NOMO-1 treated with DMSO at 0.1 percent for 48 hours (cell line): ENCODE measurements at regions not wholly inside any gene's neighbourhood (a gene's known extent, or its start where the extent isn't known, plus 50 kb on each side); places are given as distances from the start of the nearest gene placed in this dataset.
"Not testable (repeated sequence)": the region's sequence is repeated elsewhere in the genome, so short reads cannot be mapped to it uniquely, and the experiment has no call there.

ENCODE experiments used
- DNase-seq: peaks from one replicate; lab custom pipeline; 2025; ENCODE audit not compliant: unreplicated experiment; lab: John Stamatoyannopoulos, UW

DNA sequence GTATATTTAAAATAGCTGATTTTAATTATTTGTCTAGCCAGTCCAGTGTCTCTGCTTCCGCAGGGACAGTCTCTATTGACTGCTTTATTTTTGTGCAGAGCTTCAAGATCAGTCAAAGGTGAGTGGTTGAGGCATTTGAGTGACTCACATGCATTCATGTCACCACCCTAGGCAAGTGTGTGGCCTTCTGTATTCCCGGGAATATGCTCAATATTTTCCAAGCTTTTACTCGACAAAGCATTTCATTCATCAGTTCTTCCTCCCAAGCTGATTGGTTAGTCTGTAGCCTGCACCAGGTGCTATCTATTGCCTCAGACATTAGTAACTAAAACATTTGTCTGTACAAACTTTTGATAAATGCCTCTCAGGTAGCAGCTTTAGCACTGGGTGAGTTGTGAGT is 471.5 kb upstream of the NRG3 start:
- DNase-seq = no peak

DNA sequence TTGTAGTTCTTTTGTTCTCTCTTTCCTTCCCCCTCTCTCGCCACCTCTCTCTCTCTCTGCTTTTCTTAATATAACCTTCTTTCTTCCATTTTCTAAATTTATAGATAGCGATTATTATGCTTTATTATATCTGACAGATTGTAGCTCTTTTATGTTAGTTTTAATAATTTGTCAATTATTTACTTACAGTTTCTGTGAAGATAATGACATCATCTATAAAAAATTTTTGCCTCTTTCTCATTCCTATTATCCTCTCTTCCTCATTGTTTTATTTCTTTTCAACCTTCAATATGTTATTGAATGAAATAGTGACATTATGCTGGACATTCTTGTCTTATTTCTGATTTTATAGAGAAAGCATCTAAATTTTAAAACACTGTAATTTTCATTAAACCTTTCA is 469.6 kb upstream of the NRG3 start:
- DNase-seq = no peak

DNA sequence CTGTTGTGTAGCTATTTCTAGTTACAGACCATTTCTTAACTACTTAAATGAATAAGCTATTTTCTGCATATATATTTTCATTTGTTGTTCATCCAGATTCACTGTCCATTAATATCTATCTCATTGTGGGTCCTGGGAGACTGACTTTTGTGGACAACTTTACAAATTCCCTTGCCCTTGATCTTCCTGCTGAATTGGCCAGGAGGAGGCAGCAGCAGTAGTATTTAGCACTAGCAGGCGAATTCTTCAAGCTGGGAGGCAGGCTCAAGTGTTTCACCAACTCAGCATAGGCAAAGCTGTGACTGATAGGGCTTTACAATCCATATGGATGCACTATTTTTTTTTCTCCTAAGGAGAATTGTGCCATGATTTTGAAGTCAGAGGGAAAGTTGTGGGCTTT is 461.0 kb upstream of the NRG3 start:
- DNase-seq = no peak

DNA sequence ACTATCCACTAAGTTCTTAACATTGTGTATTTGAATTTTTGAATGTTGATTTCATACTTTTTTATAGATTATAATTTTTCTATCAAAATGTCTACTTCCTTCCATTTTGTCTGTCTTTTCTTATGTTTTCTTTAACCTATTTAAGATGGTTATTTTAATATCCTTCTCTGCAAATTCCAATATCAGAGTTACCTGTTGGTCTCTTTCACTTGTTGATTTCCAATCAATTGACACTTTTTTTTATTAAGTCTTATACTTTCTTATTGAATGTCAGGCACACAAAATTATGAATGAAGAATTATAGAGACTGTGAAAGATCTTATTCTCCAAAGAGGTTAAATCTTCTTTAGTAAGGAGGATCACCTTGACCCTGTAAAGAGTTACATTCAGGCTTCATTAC is 448.3 kb upstream of the NRG3 start:
- no peak for DNase-seq

DNA sequence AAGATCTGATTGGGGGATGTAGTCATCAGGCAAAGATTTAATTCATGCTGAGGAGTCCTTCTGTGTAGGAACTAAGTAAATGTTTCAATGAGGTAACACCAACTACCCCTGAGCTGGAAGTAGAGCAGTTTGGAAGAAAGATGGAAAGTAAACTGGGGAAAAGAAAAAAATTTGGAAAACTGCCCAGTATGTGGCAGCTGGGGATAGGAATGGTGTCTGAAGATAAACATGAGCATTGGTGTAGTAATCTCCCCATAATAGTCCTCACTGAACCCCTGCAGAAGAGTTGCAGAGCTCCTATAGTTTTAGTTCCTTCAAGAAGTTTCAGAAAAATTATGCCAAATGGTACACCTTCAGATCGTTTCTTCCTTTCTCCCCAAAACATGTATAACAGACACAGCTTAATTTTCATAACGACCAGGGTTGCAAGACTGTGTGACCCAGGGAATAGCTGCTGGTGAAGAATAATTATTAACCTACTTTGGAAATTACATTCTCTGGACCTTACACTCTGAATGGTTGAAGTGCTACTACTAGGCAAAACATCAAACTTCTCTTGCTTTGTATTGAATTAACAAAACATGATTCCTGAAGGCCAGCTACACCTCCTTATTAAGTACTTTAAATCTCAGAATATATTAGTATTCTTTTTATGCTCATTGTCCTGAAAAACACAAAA is 446.4 kb upstream of the NRG3 start:
- no peak for DNase-seq

DNA sequence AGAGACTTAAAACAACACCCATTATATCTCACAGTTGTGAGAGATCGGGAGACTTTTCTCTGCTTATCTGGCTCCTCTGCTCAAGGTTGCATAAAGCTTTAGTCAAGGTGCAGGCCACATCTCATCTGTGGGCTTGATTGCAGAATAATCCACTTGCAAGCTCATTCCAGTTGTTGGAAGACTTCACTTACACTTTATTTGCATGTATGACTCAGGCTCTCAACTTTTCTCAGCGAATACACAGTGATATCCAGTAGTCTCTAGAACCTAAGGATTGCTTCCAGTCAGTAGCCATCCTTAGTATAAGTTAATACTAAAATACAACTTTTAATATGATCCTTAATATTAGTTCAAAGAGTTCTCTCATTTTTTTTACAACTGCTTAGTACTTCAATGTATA is 435.5 kb upstream of the NRG3 start:
- DNase-seq = no peak

DNA sequence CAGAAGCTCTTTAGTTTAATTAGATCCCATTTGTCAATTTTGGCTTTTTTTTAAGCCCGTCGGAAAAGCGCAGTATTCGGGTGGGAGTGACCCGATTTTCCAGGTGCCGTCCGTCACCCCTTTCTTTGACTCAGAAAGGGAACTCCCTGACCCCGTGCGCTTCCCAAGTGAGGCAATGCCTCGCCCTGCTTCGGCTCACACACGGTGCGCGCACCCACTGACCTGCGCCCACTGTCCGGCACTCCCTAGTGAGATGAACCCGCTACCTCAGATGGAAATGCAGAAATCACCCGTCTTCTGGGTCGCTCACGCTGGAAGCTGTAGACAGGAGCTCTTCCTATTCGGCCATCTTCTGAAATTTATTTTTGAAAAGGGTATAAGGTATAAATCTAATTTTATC is 433.4 kb upstream of the NRG3 start:
- DNase-seq = not testable (repeated sequence)

DNA sequence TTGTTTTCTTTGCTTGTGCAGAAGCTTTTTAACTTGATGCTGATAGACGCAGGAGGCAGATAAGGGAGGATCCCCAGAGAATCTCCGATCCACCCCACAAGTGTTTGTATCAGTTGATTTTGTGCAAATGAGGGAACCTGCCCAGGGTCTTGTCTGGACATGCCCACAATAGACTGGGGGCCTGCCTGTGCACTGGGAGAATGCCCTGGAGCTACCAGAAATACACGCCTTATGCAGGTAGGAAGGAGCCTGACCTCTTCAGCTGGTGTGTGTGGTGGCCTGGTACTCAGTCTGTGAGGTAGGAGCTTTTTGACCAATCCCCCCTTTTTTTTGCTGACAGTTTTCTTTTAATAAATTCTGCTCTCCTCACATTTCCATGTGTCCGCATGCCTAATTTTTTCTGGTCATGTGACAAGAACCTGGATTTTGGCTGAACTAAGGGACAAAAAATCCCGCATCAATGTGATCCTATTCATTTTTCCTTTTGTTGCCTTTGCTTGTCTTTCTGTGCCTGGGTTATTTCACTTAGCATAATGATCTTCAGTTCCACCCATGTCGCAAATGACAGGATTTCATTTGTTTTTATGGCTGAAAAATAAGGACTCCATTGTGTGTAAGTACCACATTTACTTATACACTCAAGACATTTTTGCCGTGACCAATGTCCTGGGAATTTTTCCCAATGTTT is 430.6 kb upstream of the NRG3 start:
- no peak for DNase-seq

DNA sequence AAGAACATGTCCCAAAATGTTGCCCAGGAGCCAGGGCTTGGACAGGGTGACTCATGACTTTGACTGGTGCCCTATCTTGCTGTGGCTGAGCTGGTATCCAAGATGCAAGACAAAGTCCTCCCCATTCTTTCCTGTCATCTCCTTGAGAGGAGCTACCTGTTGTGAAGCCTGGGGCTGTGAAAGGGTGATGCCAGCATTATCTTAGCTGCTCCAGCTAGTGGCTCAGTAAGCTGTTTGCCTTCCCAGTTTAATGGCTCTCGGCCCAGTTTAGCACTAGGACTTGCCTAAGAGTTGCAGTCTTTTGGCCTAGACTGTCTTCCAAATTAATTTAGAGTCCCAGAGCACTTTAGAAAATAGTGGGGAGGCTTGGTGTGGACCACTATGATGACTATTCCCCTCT is 424.3 kb upstream of the NRG3 start:
- DNase-seq = no peak

DNA sequence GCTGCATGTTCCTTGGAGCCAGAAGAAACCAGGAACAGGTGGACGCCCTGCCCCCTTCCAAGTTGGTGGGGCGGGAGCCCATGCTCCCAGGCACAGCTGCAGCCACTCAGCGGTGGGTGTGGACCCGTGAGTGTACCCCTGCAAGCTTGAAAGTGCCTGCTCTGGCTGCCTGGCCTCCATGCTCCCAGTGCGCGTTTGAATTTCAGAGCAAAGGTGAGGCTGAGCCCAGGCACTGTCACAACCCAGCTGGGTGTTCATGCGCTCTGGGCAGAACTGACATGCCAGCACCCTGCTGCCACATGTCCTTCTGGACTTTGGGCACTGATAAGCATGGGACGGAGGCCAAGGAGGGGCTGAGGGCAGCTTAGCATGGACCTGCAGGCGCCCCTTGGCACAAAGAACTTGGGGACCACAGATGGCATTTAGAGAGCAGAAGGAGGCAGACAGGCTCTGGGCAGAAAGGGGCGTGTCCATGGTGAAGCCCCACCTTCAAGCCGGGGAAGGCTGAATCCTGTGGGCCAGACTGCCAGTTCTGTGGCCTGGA is 402.0 kb upstream of the NRG3 start:
- DNase-seq = no peak

DNA sequence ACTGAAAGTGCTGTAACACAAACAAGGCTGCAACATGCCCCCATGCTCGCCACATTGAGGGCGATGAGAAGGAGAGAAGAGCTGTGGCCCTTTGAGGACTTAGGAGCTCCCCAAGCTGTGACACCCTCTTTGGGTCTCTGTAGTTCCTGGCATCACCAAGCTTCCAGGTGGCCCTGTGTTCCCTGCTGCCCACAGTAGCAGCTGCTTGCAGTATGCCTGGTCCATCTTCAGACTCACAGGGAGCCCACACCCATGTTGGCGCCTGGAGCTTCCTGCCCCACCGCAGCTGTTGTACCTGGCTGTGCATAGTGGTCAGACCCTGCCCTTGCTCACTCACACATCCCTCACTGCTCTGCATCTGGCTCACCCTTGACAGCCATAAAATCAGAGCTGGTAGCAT is 401.2 kb upstream of the NRG3 start:
- DNase-seq = no peak

DNA sequence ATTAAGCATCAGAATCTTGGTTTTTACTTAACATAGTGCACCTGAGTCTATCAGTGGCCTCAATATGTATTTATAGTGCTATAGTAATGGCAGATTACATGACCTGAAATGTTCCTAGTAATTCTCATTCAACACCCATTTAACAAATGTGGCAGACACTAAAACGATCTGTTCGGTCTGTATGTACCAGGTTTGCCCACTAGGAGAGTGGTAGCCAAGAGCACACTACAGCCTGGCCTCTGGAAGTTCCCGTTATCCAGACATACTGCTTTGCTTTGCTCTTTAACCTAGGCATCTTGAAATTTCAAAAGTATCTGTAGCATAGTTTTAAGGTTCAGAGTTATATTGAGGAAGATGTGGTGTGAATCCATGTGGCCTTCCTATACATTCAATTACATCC is 395.7 kb upstream of the NRG3 start:
- no peak for DNase-seq

DNA sequence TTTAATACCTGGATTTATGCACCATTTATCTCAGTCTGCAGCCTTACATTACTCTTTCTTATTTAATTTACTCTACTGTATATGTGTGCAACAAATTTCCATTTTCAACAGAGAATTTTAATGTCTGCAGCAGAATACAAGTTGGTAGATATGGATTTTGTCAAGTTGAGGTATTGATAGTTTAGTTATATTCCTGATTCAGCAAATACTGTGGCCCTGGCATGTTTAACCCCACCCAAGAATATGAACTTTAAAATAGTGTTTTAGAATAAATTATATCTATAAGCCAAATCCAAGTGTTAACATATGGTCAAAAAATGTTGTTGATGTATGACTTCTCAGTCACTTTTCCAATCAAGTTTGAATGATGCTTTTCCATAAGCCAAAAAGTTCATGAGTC is 378.4 kb upstream of the NRG3 start:
- no peak for DNase-seq

DNA sequence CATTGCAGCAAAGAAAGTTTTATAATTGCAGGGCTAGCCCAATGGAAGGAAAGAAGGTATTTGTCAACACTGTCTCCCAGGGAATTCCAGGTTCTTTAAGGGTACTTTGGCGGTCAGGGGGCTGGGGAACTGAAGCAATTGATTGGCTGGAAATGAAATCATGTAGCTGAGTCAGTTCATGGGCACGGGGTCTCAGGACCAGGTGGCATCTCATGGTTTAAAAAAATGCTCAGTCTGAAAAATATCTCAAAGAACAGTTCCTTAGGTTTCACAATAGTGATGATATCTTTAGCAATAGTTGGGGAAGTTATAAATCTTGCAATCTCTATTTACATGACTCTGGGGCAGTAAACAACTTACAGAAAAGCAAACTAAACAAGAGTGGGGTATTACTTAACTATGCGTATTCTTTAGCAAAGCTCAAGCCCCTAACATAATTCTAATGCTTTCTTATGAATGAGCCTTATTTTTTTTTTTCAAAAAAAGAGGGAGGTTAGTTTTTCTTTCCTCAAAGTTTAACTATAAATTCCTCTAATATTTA is 376.9 kb upstream of the NRG3 start:
- DNase-seq = no peak

DNA sequence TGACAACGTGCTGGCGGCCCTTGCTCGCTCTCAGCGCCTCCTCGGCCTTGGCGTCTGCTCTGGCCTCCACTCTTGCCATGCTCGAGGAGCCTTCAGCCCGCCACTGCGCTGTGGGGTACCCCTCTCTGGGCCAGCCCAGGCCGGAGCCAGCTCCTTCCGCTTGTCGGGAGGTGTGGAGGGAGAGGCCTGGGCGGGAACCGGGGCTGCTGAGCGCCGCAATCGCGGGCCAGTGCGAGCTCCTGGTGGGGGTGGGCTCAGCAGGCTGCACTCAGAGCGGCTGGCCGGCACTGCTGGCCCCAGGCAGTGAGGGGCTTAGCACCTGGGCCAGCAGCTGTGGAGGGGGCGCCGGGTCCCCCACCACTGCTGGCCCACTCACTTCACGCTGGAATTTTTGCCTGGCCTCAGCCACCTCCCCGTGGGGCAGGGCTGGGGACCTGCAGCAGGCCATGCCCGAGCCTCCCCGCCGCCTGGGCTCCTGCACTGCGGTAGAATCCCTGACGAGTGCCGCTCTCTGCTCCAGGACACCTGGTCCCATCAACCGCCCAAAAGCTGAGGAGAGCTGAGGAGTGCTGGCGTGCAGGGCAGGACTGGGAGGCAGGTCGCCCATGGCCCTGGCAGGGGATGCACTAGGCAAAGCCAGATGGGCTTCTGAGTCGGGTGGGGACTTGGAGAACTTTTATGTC is 372.2 kb upstream of the NRG3 start:
- DNase-seq = no peak

DNA sequence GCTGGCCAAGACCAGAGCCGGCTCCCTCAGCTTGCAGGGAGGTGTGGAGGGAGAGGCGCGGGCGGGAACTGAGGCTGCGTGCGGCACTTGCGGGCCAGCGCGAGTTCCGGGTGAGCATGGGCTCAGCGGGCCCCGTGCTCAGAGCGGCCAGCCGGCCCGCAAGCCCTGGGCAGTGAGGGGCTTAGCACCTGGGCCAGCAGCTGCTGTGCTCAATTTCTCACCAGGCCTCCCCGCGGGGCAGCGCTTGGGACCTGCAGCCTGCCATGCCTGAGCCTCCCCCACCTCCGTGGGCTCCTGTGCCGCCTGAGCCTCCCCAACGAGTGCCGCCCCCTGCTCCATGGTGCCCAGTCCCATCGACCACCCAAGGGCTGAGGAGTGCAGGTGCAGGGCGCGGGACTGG is 369.2 kb upstream of the NRG3 start:
- not testable (repeated sequence) for DNase-seq

DNA sequence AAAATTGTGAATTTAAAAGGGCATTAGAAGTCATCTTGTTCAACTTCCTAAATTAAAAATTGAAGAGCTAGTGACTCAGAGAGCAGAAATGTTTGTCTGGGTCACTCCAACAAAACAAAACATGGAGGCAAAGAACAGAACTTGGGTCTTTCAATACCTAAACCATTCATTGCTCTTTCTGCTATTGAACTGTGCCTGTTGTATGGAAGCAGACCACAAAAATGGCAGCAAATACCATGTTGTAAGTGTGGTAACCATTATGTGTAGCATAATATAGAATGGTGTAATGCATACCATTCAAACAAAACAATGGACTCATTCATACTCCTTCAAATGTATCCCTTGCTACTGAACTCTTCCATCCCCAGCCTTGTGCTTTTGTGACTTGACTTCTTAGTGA is 360.2 kb upstream of the NRG3 start:
- DNase-seq = no peak

DNA sequence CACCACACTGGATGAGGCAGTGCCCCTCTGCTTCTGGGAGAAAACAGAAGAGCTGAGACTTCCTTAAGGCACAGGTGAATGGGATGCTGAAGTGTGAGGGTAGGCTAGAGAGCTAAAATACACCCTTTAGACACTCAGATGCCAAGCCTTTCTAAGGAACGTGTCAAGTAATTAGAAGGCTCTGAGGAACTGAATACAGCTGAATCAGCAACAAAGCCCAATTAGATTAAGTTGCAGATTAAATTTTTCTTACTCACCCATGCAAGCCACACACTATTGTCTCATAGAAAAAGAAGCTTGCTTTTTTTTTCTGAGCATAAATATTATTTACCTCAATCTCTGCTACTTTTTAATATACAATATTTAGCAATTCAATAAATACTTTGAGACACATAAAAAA is 354.3 kb upstream of the NRG3 start:
- no peak for DNase-seq

DNA sequence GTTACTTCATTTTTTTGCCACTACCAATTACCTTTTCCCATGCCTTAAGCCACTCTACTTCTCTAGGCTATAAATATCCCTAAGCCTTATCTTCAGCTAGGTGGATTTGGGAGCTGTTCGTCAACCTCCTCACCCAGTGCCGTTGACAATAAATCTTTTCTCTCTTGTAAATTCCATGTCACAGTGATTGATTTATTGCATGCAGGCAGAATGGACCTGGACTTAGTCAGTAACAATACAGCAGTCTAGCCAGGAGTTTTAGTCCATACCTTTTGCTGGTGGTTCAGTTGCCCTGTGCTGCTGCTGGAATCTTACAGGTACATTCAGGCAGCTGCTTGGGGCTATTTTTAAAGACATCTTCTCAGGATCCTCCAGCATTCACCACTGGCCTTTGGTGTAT is 350.5 kb upstream of the NRG3 start:
- DNase-seq = no peak

DNA sequence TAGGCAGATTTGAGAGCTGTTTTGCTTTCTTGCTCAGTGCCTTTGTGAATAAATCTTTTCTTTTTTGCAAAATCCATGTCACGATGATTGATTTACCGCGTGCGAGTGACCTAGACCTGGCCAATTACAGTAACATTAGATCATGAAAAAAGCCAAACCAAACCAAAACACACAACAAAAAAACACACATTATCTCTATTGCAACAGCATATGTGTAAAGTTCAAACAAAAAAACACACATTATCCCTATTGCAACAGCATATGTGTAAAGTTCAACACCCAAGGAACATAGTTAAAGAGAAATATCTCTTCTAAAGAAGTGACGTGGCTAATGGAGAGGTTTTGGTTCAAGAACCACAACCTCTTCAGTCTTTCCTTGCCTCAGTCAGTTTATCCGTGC is 342.6 kb upstream of the NRG3 start:
- DNase-seq = no peak

DNA sequence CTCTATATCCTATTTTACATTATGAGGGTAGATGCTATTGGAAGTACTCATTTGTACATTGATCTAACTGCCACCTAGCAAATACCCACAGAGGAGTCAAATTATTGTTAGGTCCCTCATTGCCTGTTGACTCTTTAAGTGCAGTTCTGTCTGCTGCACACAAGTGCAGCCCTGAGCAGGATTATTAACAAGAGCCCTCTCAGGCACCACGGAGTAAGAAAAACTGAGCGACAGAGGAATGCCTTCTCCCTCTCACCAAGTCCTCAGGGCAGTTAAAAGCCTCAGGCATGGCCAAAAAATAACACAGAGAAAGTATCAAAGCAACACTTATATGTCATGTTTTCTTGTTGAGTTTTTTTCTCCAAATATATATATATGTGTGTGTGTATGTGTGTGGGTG is 340.0 kb upstream of the NRG3 start:
- DNase-seq = no peak

DNA sequence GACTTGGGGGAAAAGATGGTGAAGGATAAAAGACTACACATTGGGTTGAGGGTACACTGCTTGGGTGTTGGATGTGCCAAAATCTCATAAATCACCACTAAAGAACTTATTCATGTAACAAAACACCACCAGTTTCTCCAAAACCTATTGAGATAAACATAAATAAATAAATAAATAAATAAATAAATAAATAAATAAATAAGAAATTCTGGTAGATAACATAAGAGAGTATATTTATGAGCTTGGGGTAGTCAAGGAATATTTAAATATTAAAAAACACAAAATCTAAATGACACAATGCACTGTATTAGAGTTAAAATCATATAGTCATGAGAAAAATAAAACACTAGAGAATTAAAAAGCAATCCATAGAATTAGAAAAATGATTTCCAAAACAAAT is 333.5 kb upstream of the NRG3 start:
- no peak for DNase-seq
